Sigmoid colon (tissue), 4 donors: ENCODE measurements at regions not wholly inside any gene's neighbourhood (a gene's known extent, or its start where the extent isn't known, plus 50 kb on each side); places are given as distances from the start of the nearest gene placed in this dataset.

Source experiments
- EP300 ChIP-seq, 4 donors: sonication (generic); formaldehyde crosslinking; IDR thresholded peaks; one replicate each; pipeline ENCODE4 v1.6.1; 2017; ENCODE audit warnings: antibody characterized with exemption in 4 of 4
- POLR2A ChIP-seq, 2 donors: fragments of 450-650 bp; IDR thresholded peaks; one replicate each; pipeline ENCODE4 v1.6.1; 2016; ENCODE audit warnings: antibody characterized with exemption in 2 of 2, mild to moderate bottlenecking in 2 of 2, moderate library complexity in 2 of 2
- POLR2AphosphoS5 ChIP-seq, 4 donors: sonication (generic); formaldehyde crosslinking; IDR thresholded peaks; one replicate each; pipeline ENCODE4 v1.6.1; 2017; ENCODE audit warnings: antibody characterized with exemption in 4 of 4
- TF ChIP-seq, protein P1 (sequence below), 4 experiments: fragments of 450-650 bp in 3 of 4; fragments of 200-600 bp in 1 of 4; IDR thresholded peaks; one replicate each; pipeline ENCODE4 v1.5.1; 2016 to 2019; ENCODE audit warnings: antibody characterized with exemption in 4 of 4, mild to moderate bottlenecking in 3 of 4, moderate library complexity in 2 of 4

- TF ChIP-seq, protein P1, sequence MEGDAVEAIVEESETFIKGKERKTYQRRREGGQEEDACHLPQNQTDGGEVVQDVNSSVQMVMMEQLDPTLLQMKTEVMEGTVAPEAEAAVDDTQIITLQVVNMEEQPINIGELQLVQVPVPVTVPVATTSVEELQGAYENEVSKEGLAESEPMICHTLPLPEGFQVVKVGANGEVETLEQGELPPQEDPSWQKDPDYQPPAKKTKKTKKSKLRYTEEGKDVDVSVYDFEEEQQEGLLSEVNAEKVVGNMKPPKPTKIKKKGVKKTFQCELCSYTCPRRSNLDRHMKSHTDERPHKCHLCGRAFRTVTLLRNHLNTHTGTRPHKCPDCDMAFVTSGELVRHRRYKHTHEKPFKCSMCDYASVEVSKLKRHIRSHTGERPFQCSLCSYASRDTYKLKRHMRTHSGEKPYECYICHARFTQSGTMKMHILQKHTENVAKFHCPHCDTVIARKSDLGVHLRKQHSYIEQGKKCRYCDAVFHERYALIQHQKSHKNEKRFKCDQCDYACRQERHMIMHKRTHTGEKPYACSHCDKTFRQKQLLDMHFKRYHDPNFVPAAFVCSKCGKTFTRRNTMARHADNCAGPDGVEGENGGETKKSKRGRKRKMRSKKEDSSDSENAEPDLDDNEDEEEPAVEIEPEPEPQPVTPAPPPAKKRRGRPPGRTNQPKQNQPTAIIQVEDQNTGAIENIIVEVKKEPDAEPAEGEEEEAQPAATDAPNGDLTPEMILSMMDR (IDR thresholded peaks at IDR 0.05): no peak
- no peak for TF ChIP-seq EP300 (IDR thresholded peaks at IDR 0.05)
- TF ChIP-seq POLR2A (IDR thresholded peaks at IDR 0.05): no peak
- no peak for TF ChIP-seq POLR2AphosphoS5 (IDR thresholded peaks at IDR 0.05)
Observed at GRCh38 chr9:1701113-1701512, 314.0 kb upstream of the SMARCA2 start.
